Osteoblast (primary cell): ENCODE measurements at regions not wholly inside any gene's neighbourhood (a gene's known extent, or its start where the extent isn't known, plus 50 kb on each side); places are given as distances from the start of the nearest gene placed in this dataset.

ENCODE experiments used
- DNase-seq: peaks from one replicate; pipeline ENCODE4 v3.0.0; 2011; ENCODE audit warnings: low spot score, mixed read lengths; ENCODE audit not compliant: insufficient read length; ENCODE audit errors: missing footprints
- H2AFZ ChIP-seq: 2 replicates; pipeline ENCODE4 v1.6.0; 2011; ENCODE audit warnings: mild to moderate bottlenecking, low read length
- H3K27ac ChIP-seq: 2 replicates; pipeline ENCODE4 v1.5.1; 2011; ENCODE audit warnings: mild to moderate bottlenecking, low read depth, low read length, moderate library complexity
- H3K27me3 ChIP-seq: 2 replicates; pipeline ENCODE4 v1.6.0; 2012; ENCODE audit warnings: mild to moderate bottlenecking, control low read depth, inconsistent platforms, low read length, moderate library complexity; ENCODE audit not compliant: insufficient read depth
- H3K36me3 ChIP-seq: 2 replicates; pipeline ENCODE4 v1.5.1; 2011; ENCODE audit warnings: mild to moderate bottlenecking, low read length, control low read depth, moderate library complexity; ENCODE audit not compliant: insufficient read depth
- H3K4me1 ChIP-seq: 2 replicates; pipeline ENCODE4 v1.5.1; 2011; ENCODE audit warnings: mild to moderate bottlenecking, low read length, control low read depth, moderate library complexity; ENCODE audit not compliant: insufficient read depth
- H3K4me2 ChIP-seq: 2 replicates; pipeline ENCODE4 v1.6.0; 2011; ENCODE audit warnings: mild to moderate bottlenecking, low read length; ENCODE audit not compliant: insufficient read depth
- H3K4me3 ChIP-seq: fragments of 200-600 bp; sonication (generic); 3 replicates; pipeline ENCODE4 v1.5.1; 2012; ENCODE audit warnings: mild to moderate bottlenecking, low read length, inconsistent platforms; ENCODE audit not compliant: insufficient read depth
- H3K79me2 ChIP-seq: 2 replicates; pipeline ENCODE4 v1.6.0; 2012; ENCODE audit warnings: mild to moderate bottlenecking, low read length, control low read depth, inconsistent platforms; ENCODE audit not compliant: insufficient read depth
- H3K9me3 ChIP-seq: 2 replicates; pipeline ENCODE4 v1.5.1; 2011; ENCODE audit warnings: low read depth, low read length, control low read depth
- H4K20me1 ChIP-seq: 2 replicates; pipeline ENCODE4 v1.6.0; 2012; ENCODE audit warnings: mild to moderate bottlenecking, low read length, control low read depth; ENCODE audit not compliant: insufficient read depth
- TF ChIP-seq, protein P1 (sequence below): IDR thresholded peaks from 2 replicates; pipeline ENCODE4 v1.5.1; 2011; ENCODE audit warnings: mild to moderate bottlenecking, low read depth, low read length, moderate library complexity; ENCODE audit errors: extremely low read depth

DNA sequence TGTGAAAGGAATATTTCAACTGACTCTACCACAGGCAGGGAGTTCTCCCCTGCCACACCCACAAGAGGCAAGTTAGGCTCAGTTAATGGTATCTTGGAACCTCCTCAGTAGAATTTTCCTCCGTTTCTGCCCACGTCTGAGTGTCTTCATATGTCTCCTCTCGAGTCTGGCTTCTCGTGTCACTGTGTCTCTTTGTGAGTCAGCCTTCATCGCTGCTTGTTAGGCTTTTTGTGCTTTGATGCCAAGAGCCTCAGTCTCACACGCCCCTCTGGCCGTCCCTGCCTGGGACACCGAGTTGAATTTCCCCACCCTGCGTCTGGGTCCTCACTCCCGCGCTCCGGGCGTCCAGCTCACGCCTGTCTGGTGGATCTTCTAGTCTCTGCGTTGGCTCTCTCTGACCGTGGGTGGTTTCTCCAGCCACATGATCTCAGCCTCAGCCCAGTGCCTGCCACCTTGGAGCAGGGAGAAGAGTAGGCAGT is 125.7 kb upstream of the GADD45A start:
- Histone ChIP-seq H3K79me2 (no peaks in the 10 kb centered on the region), H3K27me3 (no peaks in the 10 kb centered on the region), H3K4me2 (peak overlapping the region; percentile 85), H3K4me1 (peaks cover 20% of the 10 kb centered on the region), H4K20me1 (no peaks in the 10 kb centered on the region), H3K4me3 (peak overlapping the region; percentile 62), H3K36me3 (no peaks in the 10 kb centered on the region), H3K9me3 (no peaks in the 10 kb centered on the region), H2AFZ (peak overlapping the region; percentile 91), H3K27ac (peak overlapping the region; percentile 71)
- TF ChIP-seq, protein P1, sequence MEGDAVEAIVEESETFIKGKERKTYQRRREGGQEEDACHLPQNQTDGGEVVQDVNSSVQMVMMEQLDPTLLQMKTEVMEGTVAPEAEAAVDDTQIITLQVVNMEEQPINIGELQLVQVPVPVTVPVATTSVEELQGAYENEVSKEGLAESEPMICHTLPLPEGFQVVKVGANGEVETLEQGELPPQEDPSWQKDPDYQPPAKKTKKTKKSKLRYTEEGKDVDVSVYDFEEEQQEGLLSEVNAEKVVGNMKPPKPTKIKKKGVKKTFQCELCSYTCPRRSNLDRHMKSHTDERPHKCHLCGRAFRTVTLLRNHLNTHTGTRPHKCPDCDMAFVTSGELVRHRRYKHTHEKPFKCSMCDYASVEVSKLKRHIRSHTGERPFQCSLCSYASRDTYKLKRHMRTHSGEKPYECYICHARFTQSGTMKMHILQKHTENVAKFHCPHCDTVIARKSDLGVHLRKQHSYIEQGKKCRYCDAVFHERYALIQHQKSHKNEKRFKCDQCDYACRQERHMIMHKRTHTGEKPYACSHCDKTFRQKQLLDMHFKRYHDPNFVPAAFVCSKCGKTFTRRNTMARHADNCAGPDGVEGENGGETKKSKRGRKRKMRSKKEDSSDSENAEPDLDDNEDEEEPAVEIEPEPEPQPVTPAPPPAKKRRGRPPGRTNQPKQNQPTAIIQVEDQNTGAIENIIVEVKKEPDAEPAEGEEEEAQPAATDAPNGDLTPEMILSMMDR = no peak
- peak; percentile 86 for DNase-seq

DNA sequence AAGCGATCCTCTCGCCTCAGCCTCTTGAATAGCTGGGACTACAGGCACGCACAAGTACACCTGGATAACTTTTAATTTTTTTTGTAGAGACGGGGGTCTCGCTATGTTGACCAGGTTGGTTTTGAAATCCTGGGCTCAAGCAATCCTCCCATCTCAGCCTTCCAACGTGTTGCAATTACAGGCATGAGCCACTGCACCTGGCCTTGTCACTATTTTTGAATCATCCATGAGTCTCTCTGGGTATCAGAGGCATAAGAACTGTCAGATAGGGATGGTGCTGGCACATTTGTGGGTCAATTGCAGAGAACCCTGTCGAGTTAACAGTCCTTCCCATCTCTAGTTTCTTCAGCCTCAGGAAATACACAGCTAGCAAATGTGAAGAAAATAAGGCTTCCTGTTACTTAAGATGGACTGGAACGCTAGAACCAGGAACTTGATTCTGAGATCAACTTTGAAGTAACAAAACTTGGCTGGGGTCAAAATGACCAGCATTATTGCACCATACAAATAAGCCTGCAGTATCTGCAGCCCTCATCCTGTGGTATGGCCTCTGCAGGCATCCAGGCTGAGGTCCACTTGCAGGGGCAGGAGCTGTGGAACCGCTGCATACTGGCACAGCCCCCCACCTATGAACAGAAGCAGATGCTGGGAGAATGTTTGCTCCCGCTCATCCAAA is 124.3 kb upstream of the GADD45A start:
- Histone ChIP-seq H3K36me3 (no peaks in the 10 kb centered on the region), H3K79me2 (no peaks in the 10 kb centered on the region), H3K27ac (no peak overlapping the region), H4K20me1 (no peaks in the 10 kb centered on the region), H2AFZ (peak overlapping the region; percentile 21), H3K4me2 (no peak overlapping the region), H3K27me3 (no peaks in the 10 kb centered on the region), H3K4me1 (peaks cover 25% of the 10 kb centered on the region), H3K4me3 (no peak overlapping the region), H3K9me3 (no peaks in the 10 kb centered on the region)
- TF ChIP-seq, protein P1 = no peak
- peak; percentile 27 for DNase-seq

DNA sequence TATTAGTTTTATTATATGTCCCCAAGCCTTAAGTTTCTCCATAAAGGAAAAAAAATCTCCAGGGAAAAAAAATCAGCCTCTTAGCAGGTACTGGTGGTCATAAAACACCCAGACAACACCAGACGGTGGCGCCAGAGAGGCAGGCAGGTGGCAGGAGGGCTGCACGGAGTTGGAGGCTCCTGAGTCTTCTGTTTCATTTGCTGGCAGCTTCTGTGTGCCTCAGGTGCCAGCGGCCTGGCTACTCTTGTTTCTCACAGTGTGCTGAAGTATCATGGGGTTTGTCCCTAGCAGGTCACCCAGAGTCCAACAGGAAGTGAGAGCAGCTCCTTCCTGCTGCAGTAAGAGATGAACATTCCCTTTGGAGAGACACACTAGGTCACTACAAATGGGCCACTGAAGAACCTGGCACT is 123.3 kb upstream of the GADD45A start:
- peak; percentile 61 for DNase-seq
- Histone ChIP-seq H3K36me3 (no peaks in the 10 kb centered on the region), H3K4me1 (peaks cover 21% of the 10 kb centered on the region), H3K9me3 (no peaks in the 10 kb centered on the region), H3K27me3 (no peaks in the 10 kb centered on the region), H2AFZ (no peak overlapping the region), H3K79me2 (no peaks in the 10 kb centered on the region), H3K4me2 (no peak overlapping the region), H4K20me1 (no peaks in the 10 kb centered on the region), H3K4me3 (no peak overlapping the region), H3K27ac (no peak overlapping the region)
- TF ChIP-seq, protein P1 = peak; percentile 95

DNA sequence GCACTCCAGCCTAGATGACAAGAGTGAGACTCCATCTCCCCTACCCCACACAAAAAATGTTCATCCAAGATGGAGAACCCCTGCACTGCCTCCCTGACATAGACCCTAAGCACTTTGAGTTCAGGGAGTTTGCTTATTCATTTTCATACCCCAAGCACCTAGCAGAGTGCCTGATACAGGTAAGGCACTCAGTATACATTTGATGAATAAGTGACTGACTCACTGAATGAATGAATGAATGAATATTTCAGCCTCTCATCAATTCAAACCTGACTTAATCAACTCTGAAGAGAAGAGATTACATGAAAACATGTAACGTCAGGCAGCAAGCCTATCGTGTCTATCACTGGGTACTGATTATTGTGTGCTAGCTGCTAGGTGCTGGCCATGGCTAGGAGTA is 121.3 kb upstream of the GADD45A start:
- Histone ChIP-seq H4K20me1 (no peaks in the 10 kb centered on the region), H2AFZ (peak overlapping the region; percentile 49), H3K9me3 (no peaks in the 10 kb centered on the region), H3K36me3 (no peaks in the 10 kb centered on the region), H3K4me1 (peaks cover 17% of the 10 kb centered on the region), H3K4me2 (peak overlapping the region; percentile 30), H3K79me2 (no peaks in the 10 kb centered on the region), H3K4me3 (no peak overlapping the region), H3K27ac (peak overlapping the region; percentile 70), H3K27me3 (no peaks in the 10 kb centered on the region)
- TF ChIP-seq, protein P1 = no peak
- DNase-seq = no peak
